C4-2B (cell line): ENCODE measurements at regions not wholly inside any gene's neighbourhood (a gene's known extent, or its start where the extent isn't known, plus 50 kb on each side); places are given as distances from the start of the nearest gene placed in this dataset.

Source experiments
- CTCF ChIP-seq: fragments of 450-650 bp; conservative IDR thresholded peaks from 2 replicates; pipeline ENCODE4 v1.5.1; 2017; ENCODE audit warnings: mild to moderate bottlenecking
- ZFX ChIP-seq: fragments of 450-650 bp; IDR thresholded peaks from 2 replicates; pipeline ENCODE4 v1.6.1; 2017

DNA sequence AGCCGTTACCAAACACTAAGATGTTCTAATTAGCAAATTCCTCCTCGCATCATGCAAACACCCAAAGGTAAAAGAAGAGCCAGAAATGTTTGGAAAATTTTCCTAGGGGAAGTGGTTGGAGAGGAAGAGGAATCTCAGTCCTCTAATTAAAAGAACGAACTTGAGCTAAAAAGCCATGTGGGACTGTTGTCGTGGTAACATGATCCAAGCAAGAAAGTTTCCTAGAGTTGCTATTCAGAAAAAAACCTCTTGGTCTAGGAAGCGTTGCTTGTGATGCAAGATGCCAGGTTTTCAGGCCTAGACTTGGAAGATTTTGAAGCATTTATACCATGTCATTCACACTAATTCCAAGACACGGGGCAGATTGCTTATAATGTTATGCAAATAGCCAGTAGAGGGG, 106.8 kb upstream of the DOK5 start:
- TF ChIP-seq CTCF: no peak
- TF ChIP-seq ZFX: no peak
